ENCODE measurements at regions not wholly inside any gene's neighbourhood (a gene's known extent, or its start where the extent isn't known, plus 50 kb on each side); places are given as distances from the start of the nearest gene placed in this dataset.

DNA sequence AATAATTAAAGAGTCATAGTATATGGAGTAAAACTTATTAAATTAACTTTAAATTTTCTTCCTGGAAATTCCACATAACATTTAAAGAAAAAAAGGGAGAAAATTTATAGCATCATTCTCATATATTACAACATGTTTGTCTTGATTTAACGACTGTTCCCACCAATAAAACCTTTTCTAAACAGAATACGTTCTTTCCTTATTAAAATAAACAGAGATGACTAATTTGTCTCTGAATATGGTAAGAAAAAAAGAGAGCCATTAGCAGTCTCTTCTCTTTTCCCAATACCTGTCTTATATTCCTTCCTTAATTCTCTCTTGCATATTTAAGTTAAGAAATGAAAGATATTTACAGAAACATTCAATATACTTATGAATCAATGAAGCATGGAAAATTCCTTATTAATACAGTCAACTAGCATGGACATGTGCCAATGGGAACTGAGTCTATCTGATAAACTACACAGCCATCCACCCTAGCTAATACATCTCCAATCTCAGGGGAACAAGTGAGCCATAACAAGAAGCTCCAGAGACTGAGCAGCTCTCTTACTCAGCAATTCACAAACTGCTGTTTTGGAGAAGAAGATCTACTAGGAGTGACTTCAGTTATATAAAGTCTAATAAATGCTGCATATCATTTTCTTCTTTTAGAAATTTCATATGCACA is 347.1 kb upstream of the MANEA start:
- no peaks in the 10 kb centered on the region for H3K27me3 ChIP-seq (ENCODE audit: insufficient read depth, poor library complexity, severe bottlenecking)
- DNase-seq (ENCODE audit: low read depth in 1 of 2, low spot score in 1 of 2): no peak

GRCh38 chr6:95231416-95231815 is 345.9 kb upstream of the MANEA start:
- no peak overlapping the region for H3K27ac ChIP-seq (replicated peaks)

More for the DNA sequence above, 347.1 kb upstream of the MANEA start:
- Histone ChIP-seq H3K4me3 (replicated peaks; ENCODE audit: insufficient read depth, low read length) (no peak overlapping the region), H3K27ac (replicated peaks) (no peak overlapping the region)
- TF ChIP-seq SPI1 (IDR thresholded peaks at IDR 0.05; ENCODE audit: borderline replicate concordance, low read depth): no peak
- TF ChIP-seq GABPA (IDR thresholded peaks at IDR 0.05; ENCODE audit: low read depth): no peak
- TF ChIP-seq REST (IDR thresholded peaks at IDR 0.05; ENCODE audit: insufficient replicate concordance, low read depth): no peak
- TF ChIP-seq POLR2AphosphoS5 (IDR thresholded peaks at IDR 0.05; ENCODE audit: low read depth): no peak
- TF ChIP-seq, protein P1, sequence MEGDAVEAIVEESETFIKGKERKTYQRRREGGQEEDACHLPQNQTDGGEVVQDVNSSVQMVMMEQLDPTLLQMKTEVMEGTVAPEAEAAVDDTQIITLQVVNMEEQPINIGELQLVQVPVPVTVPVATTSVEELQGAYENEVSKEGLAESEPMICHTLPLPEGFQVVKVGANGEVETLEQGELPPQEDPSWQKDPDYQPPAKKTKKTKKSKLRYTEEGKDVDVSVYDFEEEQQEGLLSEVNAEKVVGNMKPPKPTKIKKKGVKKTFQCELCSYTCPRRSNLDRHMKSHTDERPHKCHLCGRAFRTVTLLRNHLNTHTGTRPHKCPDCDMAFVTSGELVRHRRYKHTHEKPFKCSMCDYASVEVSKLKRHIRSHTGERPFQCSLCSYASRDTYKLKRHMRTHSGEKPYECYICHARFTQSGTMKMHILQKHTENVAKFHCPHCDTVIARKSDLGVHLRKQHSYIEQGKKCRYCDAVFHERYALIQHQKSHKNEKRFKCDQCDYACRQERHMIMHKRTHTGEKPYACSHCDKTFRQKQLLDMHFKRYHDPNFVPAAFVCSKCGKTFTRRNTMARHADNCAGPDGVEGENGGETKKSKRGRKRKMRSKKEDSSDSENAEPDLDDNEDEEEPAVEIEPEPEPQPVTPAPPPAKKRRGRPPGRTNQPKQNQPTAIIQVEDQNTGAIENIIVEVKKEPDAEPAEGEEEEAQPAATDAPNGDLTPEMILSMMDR (IDR thresholded peaks at IDR 0.05; ENCODE audit: insufficient read depth, low read length): no peak

GRCh38 chr6:95232446-95232845 is 344.9 kb upstream of the MANEA start:
- no peak for DNase-seq (ENCODE audit: low read depth in 1 of 2, low spot score in 1 of 2)
- TF ChIP-seq GABPA (IDR thresholded peaks at IDR 0.05; ENCODE audit: low read depth) (no peak), REST (IDR thresholded peaks at IDR 0.05; ENCODE audit: insufficient replicate concordance, low read depth) (no peak), POLR2AphosphoS5 (IDR thresholded peaks at IDR 0.05; ENCODE audit: low read depth) (no peak), SPI1 (IDR thresholded peaks at IDR 0.05; ENCODE audit: borderline replicate concordance, low read depth) (no peak)
- TF ChIP-seq, protein P1 (IDR thresholded peaks at IDR 0.05; ENCODE audit: insufficient read depth, low read length): no peak
- Histone ChIP-seq H3K4me3 (replicated peaks; ENCODE audit: insufficient read depth, low read length) (no peak overlapping the region), H3K27me3 (ENCODE audit: insufficient read depth, poor library complexity, severe bottlenecking) (no peaks in the 10 kb centered on the region), H3K27ac (replicated peaks) (no peak overlapping the region)

More at GRCh38 chr6:95231416-95231815, 345.9 kb upstream of the MANEA start:
- no peak for DNase-seq (ENCODE audit: low read depth in 1 of 2, low spot score in 1 of 2)
- TF ChIP-seq POLR2AphosphoS5 (IDR thresholded peaks at IDR 0.05; ENCODE audit: low read depth): no peak
- TF ChIP-seq SPI1 (IDR thresholded peaks at IDR 0.05; ENCODE audit: borderline replicate concordance, low read depth): no peak
- no peak for TF ChIP-seq REST (IDR thresholded peaks at IDR 0.05; ENCODE audit: insufficient replicate concordance, low read depth)
- TF ChIP-seq, protein P1 (IDR thresholded peaks at IDR 0.05; ENCODE audit: insufficient read depth, low read length): no peak
- TF ChIP-seq GABPA (IDR thresholded peaks at IDR 0.05; ENCODE audit: low read depth): no peak
- Histone ChIP-seq H3K4me3 (replicated peaks; ENCODE audit: insufficient read depth, low read length) (no peak overlapping the region), H3K27me3 (ENCODE audit: insufficient read depth, poor library complexity, severe bottlenecking) (no peaks in the 10 kb centered on the region)
